NT2/D1 (cell line): ENCODE measurements at regions not wholly inside any gene's neighbourhood (a gene's known extent, or its start where the extent isn't known, plus 50 kb on each side); places are given as distances from the start of the nearest gene placed in this dataset.

ENCODE experiments used
- YY1 ChIP-seq: IDR thresholded peaks from 2 replicates; pipeline ENCODE4 v1.6.1; 2011; ENCODE audit not compliant: insufficient read length, insufficient read depth
- ZNF274 ChIP-seq: IDR thresholded peaks from 2 replicates; pipeline ENCODE4 v1.6.1; 2011; ENCODE audit warnings: mild to moderate bottlenecking, low read depth, low read length

GRCh38 chr21:35323947-35324346 lies 274.8 kb upstream of the RUNX1 start:
- TF ChIP-seq YY1 (no peak), ZNF274 (no peak)
